ENCODE measurements at regions not wholly inside any gene's neighbourhood (a gene's known extent, or its start where the extent isn't known, plus 50 kb on each side); places are given as distances from the start of the nearest gene placed in this dataset.

GRCh38 chr4:124277691-124278090 is 434.8 kb downstream of the ANKRD50 start:
- H3K4me3 ChIP-seq (ENCODE audit: control insufficient read depth in 2 of 3, extremely low read depth in 1 of 3, insufficient read depth in 2 of 3, low read depth in 1 of 3, low read length in 3 of 3) = no peak overlapping the region
- H3K27ac ChIP-seq (ENCODE audit: control insufficient read depth, insufficient read depth, low read length) = no peak overlapping the region
- no peak overlapping the region for H3K9ac ChIP-seq (ENCODE audit: control insufficient read depth, extremely low read depth, insufficient read depth, low read length)
- no peaks in the 10 kb centered on the region for H3K79me2 ChIP-seq (ENCODE audit: control insufficient read depth, insufficient read depth, low read length)
- H3K9me1 ChIP-seq (ENCODE audit: control insufficient read depth, extremely low read depth, insufficient read depth, low read length) = no peaks in the 10 kb centered on the region
- no peak overlapping the region for H3K4me2 ChIP-seq (ENCODE audit: control insufficient read depth, extremely low read depth, insufficient read depth, low read depth, low read length)
- no peaks in the 10 kb centered on the region for H3K9me3 ChIP-seq (ENCODE audit: control insufficient read depth, low read depth, low read length)
- peaks cover 23% of the 10 kb centered on the region for H3K4me1 ChIP-seq (ENCODE audit: control insufficient read depth, extremely low read depth, insufficient read depth, low read length)
- no peaks in the 10 kb centered on the region for H3K36me3 ChIP-seq (ENCODE audit: control insufficient read depth in 2 of 2, extremely low read depth in 1 of 2, insufficient read depth in 2 of 2, low read length in 2 of 2)
- no peaks in the 10 kb centered on the region for H3K27me3 ChIP-seq (ENCODE audit: control insufficient read depth, extremely low read depth, insufficient read depth, low read length)
- no peak for DNase-seq (ENCODE audit: low read depth, low spot score)
- TF ChIP-seq CTCF (optimal IDR thresholded peaks at IDR 0.05 in 1 of 3, IDR thresholded peaks at IDR 0.05 in 1 of 3, conservative IDR thresholded peaks at IDR 0.05 in 1 of 3; ENCODE audit: extremely low read depth in 1 of 3, insufficient read depth in 2 of 3, low read length in 3 of 3) (no peak), EZH2 (IDR thresholded peaks at IDR 0.05; ENCODE audit: low read length) (no peak)
- no peaks in the 10 kb centered on the region for H4K20me1 ChIP-seq (ENCODE audit: control insufficient read depth, extremely low read depth, insufficient read depth, low read length)
- no peak overlapping the region for H2AFZ ChIP-seq (ENCODE audit: control insufficient read depth, low read length)
- FAIRE-seq = no peak
- dilution Hi-C loops (cut with MboI; ENCODE audit: extremely low pct_ligation_motif_present, low sequenced_read_pairs) = no loop called here

GRCh38 chr4:124278477-124278876 is 434.1 kb downstream of the ANKRD50 start:
- Histone ChIP-seq H3K4me2 (ENCODE audit: control insufficient read depth, extremely low read depth, insufficient read depth, low read depth, low read length) (peak overlapping the region; percentile 18), H3K9me1 (ENCODE audit: control insufficient read depth, extremely low read depth, insufficient read depth, low read length) (no peaks in the 10 kb centered on the region), H4K20me1 (ENCODE audit: control insufficient read depth, extremely low read depth, insufficient read depth, low read length) (no peaks in the 10 kb centered on the region), H3K9me3 (ENCODE audit: control insufficient read depth, low read depth, low read length) (no peaks in the 10 kb centered on the region), H3K27ac (ENCODE audit: control insufficient read depth, insufficient read depth, low read length) (no peak overlapping the region), H3K79me2 (ENCODE audit: control insufficient read depth, insufficient read depth, low read length) (no peaks in the 10 kb centered on the region), H3K4me1 (ENCODE audit: control insufficient read depth, extremely low read depth, insufficient read depth, low read length) (peaks cover 26% of the 10 kb centered on the region), H3K4me3 (ENCODE audit: control insufficient read depth in 2 of 3, extremely low read depth in 1 of 3, insufficient read depth in 2 of 3, low read depth in 1 of 3, low read length in 3 of 3) (no peak overlapping the region), H3K9ac (ENCODE audit: control insufficient read depth, extremely low read depth, insufficient read depth, low read length) (no peak overlapping the region), H3K27me3 (ENCODE audit: control insufficient read depth, extremely low read depth, insufficient read depth, low read length) (no peaks in the 10 kb centered on the region), H3K36me3 (ENCODE audit: control insufficient read depth in 2 of 2, extremely low read depth in 1 of 2, insufficient read depth in 2 of 2, low read length in 2 of 2) (no peaks in the 10 kb centered on the region), H2AFZ (ENCODE audit: control insufficient read depth, low read length) (peak overlapping the region; percentile 16)
- no peak for DNase-seq (ENCODE audit: low read depth, low spot score)
- no peak for TF ChIP-seq CTCF (optimal IDR thresholded peaks at IDR 0.05 in 1 of 3, IDR thresholded peaks at IDR 0.05 in 1 of 3, conservative IDR thresholded peaks at IDR 0.05 in 1 of 3; ENCODE audit: extremely low read depth in 1 of 3, insufficient read depth in 2 of 3, low read length in 3 of 3)
- no peak for TF ChIP-seq EZH2 (IDR thresholded peaks at IDR 0.05; ENCODE audit: low read length)
- dilution Hi-C loops (cut with MboI; ENCODE audit: extremely low pct_ligation_motif_present, low sequenced_read_pairs) = no loop called here
- no peak for FAIRE-seq
